ENCODE measurements at regions not wholly inside any gene's neighbourhood (a gene's known extent, or its start where the extent isn't known, plus 50 kb on each side); places are given as distances from the start of the nearest gene placed in this dataset.

- intact Hi-C loops (cut with micrococcal nuclease; ENCODE audit: unreplicated experiment), result no loop called here
- no TSS peak for BruUV-seq (replicated peaks)
- ChIA-PET POLR2A (no interaction called here), SMC1A (ENCODE audit: uncharacterized antibody, unreplicated experiment) (no interaction called here), RAD21 (ENCODE audit: unreplicated experiment) (no interaction called here), CTCF (no interaction called here)
- FAIRE-seq (no peak), DNase-seq (ENCODE audit: low read depth, low spot score) (no peak), ATAC-seq (no peak)
- Histone ChIP-seq H3K27ac (ENCODE audit: control insufficient read depth, insufficient read depth) (no peak overlapping the region), H4K20me1 (ENCODE audit: control insufficient read depth, insufficient read depth) (no peaks in the 10 kb centered on the region), H3K9me3 (replicated peaks; ENCODE audit: control insufficient read depth, insufficient read depth, low read length) (no peaks in the 10 kb centered on the region; the same call in 2 of the 3 replicates), H3K4me1 (ENCODE audit: control insufficient read depth, insufficient read depth, low read length) (no peaks in the 10 kb centered on the region), H3K27me3 (replicated peaks in 1 of 2; ENCODE audit: control insufficient read depth in 2 of 2, insufficient read depth in 2 of 2, low read length in 1 of 2) (no peaks in the 10 kb centered on the region), H3K4me3 (no peak overlapping the region), H3K36me3 (ENCODE audit: control insufficient read depth in 2 of 2, insufficient read depth in 2 of 2, low read length in 1 of 2) (no peaks in the 10 kb centered on the region), H3K79me2 (ENCODE audit: control insufficient read depth, insufficient read depth, low read length) (no peaks in the 10 kb centered on the region), H3K4me2 (ENCODE audit: control insufficient read depth, insufficient read depth) (no peak overlapping the region), H3K9ac (ENCODE audit: control insufficient read depth, insufficient read depth, low read length) (no peak overlapping the region), H2AFZ (ENCODE audit: control insufficient read depth, low read depth, low read length) (no peak overlapping the region)
- 23% methylated on average over 7 of the region's 7 CpGs for WGBS (ENCODE audit: insufficient coverage, insufficient replicate concordance, low lambda C conversion rate, missing lambda C conversion rate)
- TF ChIP-seq ZZZ3 (IDR thresholded peaks at IDR 0.05; ENCODE audit: control insufficient read depth, insufficient read length, low read depth) (no peak), POLR2AphosphoS2 (IDR thresholded peaks at IDR 0.05; ENCODE audit: low read depth, low read length) (no peak), BACH1 (IDR thresholded peaks at IDR 0.05; ENCODE audit: borderline replicate concordance) (no peak), ELK1 (IDR thresholded peaks at IDR 0.05; ENCODE audit: low read depth, low read length) (no peak), PBX3 (IDR thresholded peaks at IDR 0.05; ENCODE audit: insufficient replicate concordance, low read depth, low read length) (no peak), RELA (IDR thresholded peaks at IDR 0.05; ENCODE audit: borderline replicate concordance, partially characterized antibody) (no peak), NR2C2 (IDR thresholded peaks at IDR 0.05; ENCODE audit: borderline replicate concordance, control insufficient read depth, insufficient read length, low read depth) (no peak), MXI1 (IDR thresholded peaks at IDR 0.05; ENCODE audit: low read depth, low read length) (no peak), PAX5 (IDR thresholded peaks at IDR 0.05; ENCODE audit: borderline replicate concordance, low read depth, low read length) (no peak), MTA2 (IDR thresholded peaks at IDR 0.05; ENCODE audit: low read depth) (no peak), ZSCAN29 (IDR thresholded peaks at IDR 0.05) (no peak), TCF12 (IDR thresholded peaks at IDR 0.05; ENCODE audit: low read depth, low read length) (no peak), CHD1 (IDR thresholded peaks at IDR 0.05; ENCODE audit: low read depth, low read length) (no peak), CREM (IDR thresholded peaks at IDR 0.05; ENCODE audit: low read depth) (no peak)
- TF ChIP-seq, protein P1, sequence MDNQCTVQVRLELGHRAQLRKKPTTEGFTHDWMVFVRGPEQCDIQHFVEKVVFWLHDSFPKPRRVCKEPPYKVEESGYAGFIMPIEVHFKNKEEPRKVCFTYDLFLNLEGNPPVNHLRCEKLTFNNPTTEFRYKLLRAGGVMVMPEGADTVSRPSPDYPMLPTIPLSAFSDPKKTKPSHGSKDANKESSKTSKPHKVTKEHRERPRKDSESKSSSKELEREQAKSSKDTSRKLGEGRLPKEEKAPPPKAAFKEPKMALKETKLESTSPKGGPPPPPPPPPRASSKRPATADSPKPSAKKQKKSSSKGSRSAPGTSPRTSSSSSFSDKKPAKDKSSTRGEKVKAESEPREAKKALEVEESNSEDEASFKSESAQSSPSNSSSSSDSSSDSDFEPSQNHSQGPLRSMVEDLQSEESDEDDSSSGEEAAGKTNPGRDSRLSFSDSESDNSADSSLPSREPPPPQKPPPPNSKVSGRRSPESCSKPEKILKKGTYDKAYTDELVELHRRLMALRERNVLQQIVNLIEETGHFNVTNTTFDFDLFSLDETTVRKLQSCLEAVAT (IDR thresholded peaks at IDR 0.05), result no peak
- TF ChIP-seq, protein P2, sequence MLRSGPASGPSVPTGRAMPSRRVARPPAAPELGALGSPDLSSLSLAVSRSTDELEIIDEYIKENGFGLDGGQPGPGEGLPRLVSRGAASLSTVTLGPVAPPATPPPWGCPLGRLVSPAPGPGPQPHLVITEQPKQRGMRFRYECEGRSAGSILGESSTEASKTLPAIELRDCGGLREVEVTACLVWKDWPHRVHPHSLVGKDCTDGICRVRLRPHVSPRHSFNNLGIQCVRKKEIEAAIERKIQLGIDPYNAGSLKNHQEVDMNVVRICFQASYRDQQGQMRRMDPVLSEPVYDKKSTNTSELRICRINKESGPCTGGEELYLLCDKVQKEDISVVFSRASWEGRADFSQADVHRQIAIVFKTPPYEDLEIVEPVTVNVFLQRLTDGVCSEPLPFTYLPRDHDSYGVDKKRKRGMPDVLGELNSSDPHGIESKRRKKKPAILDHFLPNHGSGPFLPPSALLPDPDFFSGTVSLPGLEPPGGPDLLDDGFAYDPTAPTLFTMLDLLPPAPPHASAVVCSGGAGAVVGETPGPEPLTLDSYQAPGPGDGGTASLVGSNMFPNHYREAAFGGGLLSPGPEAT (IDR thresholded peaks at IDR 0.05; ENCODE audit: low read depth), result no peak
- in situ Hi-C loops (cut with MboI), result no loop called here
Measured at GRCh38 chr16:82560805-82561325, 65.9 kb upstream of the CDH13 start.

Measured in GM12878 (cell line).